ENCODE measurements at regions not wholly inside any gene's neighbourhood (a gene's known extent, or its start where the extent isn't known, plus 50 kb on each side); places are given as distances from the start of the nearest gene placed in this dataset.

DNA sequence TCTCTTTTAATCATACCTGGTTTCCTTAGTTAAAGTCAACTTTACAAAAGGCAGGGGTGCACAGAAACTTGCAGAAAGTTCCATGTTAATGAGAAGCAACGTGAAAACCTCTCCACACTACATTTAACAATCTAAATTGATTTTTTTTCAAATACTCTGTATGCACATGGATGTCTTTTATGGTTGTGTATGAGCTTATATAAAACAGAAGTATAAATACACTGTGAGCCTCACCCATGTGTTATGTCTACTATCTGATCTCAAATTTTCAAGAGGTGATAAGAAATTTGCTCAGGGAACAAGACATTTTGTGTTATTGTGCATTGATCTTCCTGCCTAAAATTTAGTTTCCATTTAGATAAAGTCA, 617.6 kb downstream of the ADCYAP1 start:
- H3K9ac ChIP-seq (ENCODE audit: low read depth, low read length) = no peak overlapping the region
- H3K4me1 ChIP-seq (ENCODE audit: insufficient read depth, low read length) = no peaks in the 10 kb centered on the region
- no peak overlapping the region for H2AFZ ChIP-seq (ENCODE audit: low read depth, low read length)
- TF ChIP-seq, protein P1, sequence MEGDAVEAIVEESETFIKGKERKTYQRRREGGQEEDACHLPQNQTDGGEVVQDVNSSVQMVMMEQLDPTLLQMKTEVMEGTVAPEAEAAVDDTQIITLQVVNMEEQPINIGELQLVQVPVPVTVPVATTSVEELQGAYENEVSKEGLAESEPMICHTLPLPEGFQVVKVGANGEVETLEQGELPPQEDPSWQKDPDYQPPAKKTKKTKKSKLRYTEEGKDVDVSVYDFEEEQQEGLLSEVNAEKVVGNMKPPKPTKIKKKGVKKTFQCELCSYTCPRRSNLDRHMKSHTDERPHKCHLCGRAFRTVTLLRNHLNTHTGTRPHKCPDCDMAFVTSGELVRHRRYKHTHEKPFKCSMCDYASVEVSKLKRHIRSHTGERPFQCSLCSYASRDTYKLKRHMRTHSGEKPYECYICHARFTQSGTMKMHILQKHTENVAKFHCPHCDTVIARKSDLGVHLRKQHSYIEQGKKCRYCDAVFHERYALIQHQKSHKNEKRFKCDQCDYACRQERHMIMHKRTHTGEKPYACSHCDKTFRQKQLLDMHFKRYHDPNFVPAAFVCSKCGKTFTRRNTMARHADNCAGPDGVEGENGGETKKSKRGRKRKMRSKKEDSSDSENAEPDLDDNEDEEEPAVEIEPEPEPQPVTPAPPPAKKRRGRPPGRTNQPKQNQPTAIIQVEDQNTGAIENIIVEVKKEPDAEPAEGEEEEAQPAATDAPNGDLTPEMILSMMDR (IDR thresholded peaks at IDR 0.05; ENCODE audit: borderline replicate concordance, extremely low read depth, low read length, poor library complexity, severe bottlenecking) = no peak
- no peak for DNase-seq
- H3K79me2 ChIP-seq (ENCODE audit: insufficient read depth, low read length) = no peaks in the 10 kb centered on the region
- no peak overlapping the region for H3K4me2 ChIP-seq (ENCODE audit: insufficient read depth, low read length)
- no peaks in the 10 kb centered on the region for H3K27me3 ChIP-seq (ENCODE audit: insufficient read depth, low read length, poor library complexity)
- H3K36me3 ChIP-seq (ENCODE audit: insufficient read depth, low read length) = no peaks in the 10 kb centered on the region
- H3K27ac ChIP-seq (ENCODE audit: low read length) = no peak overlapping the region
- no peak for ATAC-seq (ENCODE audit: insufficient read depth, low read depth)
- no peaks in the 10 kb centered on the region for H4K20me1 ChIP-seq (ENCODE audit: insufficient read depth, low read length)
- no peak overlapping the region for H3K4me3 ChIP-seq (ENCODE audit: low read depth in 1 of 2, low read length in 2 of 2)
- H3K9me3 ChIP-seq (ENCODE audit: insufficient read depth, low read length, severe bottlenecking) = no peaks in the 10 kb centered on the region

DNA sequence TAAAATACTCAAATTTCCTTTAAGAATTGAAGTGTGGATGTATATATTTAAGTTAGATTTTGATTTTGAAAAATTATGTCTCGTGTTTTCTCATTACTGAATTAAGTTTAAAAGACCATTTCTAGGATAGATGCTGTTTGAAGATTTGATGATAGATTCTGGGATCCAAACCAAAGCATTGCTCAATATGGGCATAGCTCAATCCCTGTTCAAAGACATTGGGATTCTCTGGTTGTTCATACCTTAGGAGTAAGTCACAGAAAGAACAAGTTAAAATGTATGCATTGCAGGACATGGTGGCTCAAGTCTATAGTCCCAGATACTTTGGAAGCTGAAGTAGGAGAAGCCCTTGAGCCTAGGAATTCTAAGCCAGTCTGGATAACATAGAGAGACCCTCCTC, 622.3 kb downstream of the ADCYAP1 start:
- Histone ChIP-seq H3K36me3 (ENCODE audit: insufficient read depth, low read length) (no peaks in the 10 kb centered on the region), H4K20me1 (ENCODE audit: insufficient read depth, low read length) (no peaks in the 10 kb centered on the region), H3K4me2 (ENCODE audit: insufficient read depth, low read length) (no peak overlapping the region), H2AFZ (ENCODE audit: low read depth, low read length) (no peak overlapping the region), H3K4me1 (ENCODE audit: insufficient read depth, low read length) (no peaks in the 10 kb centered on the region), H3K9ac (ENCODE audit: low read depth, low read length) (no peak overlapping the region), H3K27me3 (ENCODE audit: insufficient read depth, low read length, poor library complexity) (peaks cover 8% of the 10 kb centered on the region), H3K27ac (ENCODE audit: low read length) (no peak overlapping the region), H3K79me2 (ENCODE audit: insufficient read depth, low read length) (no peaks in the 10 kb centered on the region), H3K9me3 (ENCODE audit: insufficient read depth, low read length, severe bottlenecking) (no peaks in the 10 kb centered on the region), H3K4me3 (ENCODE audit: low read depth in 1 of 2, low read length in 2 of 2) (no peak overlapping the region)
- DNase-seq (no peak), ATAC-seq (ENCODE audit: insufficient read depth, low read depth) (no peak)
- TF ChIP-seq, protein P1 (IDR thresholded peaks at IDR 0.05; ENCODE audit: borderline replicate concordance, extremely low read depth, low read length, poor library complexity, severe bottlenecking) = no peak
- no peak for TF ChIP-seq EZH2 (IDR thresholded peaks at IDR 0.05; ENCODE audit: borderline replicate concordance, low read depth, low read length, severe bottlenecking)

DNA sequence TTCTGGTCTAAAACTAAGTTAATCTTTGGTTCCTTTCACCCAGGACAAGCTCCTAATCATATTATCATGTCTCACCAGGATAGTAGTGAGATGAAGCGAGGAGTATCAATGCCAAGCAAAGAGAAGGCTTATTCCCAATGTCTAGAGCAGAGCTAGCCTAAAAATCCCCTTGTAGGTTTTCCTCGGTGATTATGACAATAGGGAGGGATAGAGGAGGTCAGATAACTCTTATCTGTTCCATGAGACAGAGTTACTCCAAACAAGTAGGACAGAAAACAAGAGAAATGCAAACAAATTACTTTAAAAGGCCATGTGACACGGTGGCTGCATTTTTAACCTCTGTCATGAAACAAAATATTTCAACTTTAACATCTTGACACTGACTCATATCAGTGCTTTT, 623.1 kb downstream of the ADCYAP1 start:
- H2AFZ ChIP-seq (ENCODE audit: low read depth, low read length) = no peak overlapping the region

More for the DNA sequence above, 623.1 kb downstream of the ADCYAP1 start:
- no peak for DNase-seq
- peaks cover 8% of the 10 kb centered on the region for H3K27me3 ChIP-seq (ENCODE audit: insufficient read depth, low read length, poor library complexity)
- H4K20me1 ChIP-seq (ENCODE audit: insufficient read depth, low read length) = no peaks in the 10 kb centered on the region
- no peak overlapping the region for H3K4me3 ChIP-seq (ENCODE audit: low read depth in 1 of 2, low read length in 2 of 2)
- H3K4me2 ChIP-seq (ENCODE audit: insufficient read depth, low read length) = no peak overlapping the region
- no peak for ATAC-seq (ENCODE audit: insufficient read depth, low read depth)
- no peak overlapping the region for H3K9ac ChIP-seq (ENCODE audit: low read depth, low read length)
- no peaks in the 10 kb centered on the region for H3K36me3 ChIP-seq (ENCODE audit: insufficient read depth, low read length)
- H3K27ac ChIP-seq (ENCODE audit: low read length) = no peak overlapping the region
- no peaks in the 10 kb centered on the region for H3K4me1 ChIP-seq (ENCODE audit: insufficient read depth, low read length)
- H3K79me2 ChIP-seq (ENCODE audit: insufficient read depth, low read length) = no peaks in the 10 kb centered on the region
- no peaks in the 10 kb centered on the region for H3K9me3 ChIP-seq (ENCODE audit: insufficient read depth, low read length, severe bottlenecking)
- TF ChIP-seq, protein P1 (IDR thresholded peaks at IDR 0.05; ENCODE audit: borderline replicate concordance, extremely low read depth, low read length, poor library complexity, severe bottlenecking) = no peak
- TF ChIP-seq EZH2 (IDR thresholded peaks at IDR 0.05; ENCODE audit: borderline replicate concordance, low read depth, low read length, severe bottlenecking) = no peak

Measured in DND-41 (cell line).